HUES48 (cell line): ENCODE measurements at regions not wholly inside any gene's neighbourhood (a gene's known extent, or its start where the extent isn't known, plus 50 kb on each side); places are given as distances from the start of the nearest gene placed in this dataset.
A peak's percentile ranks its signal among the peaks of the same experiment; 100 is the strongest.
"Not testable (repeated sequence)": the region's sequence is repeated elsewhere in the genome, so short reads cannot be mapped to it uniquely, and the experiment has no call there.

ENCODE experiments used
- H3K27ac ChIP-seq: one replicate; pipeline ENCODE4 v1.7.0; 2013; ENCODE audit warnings: low read depth, low read length, inconsistent platforms
- H3K27me3 ChIP-seq: 2 replicates; pipeline ENCODE4 v1.6.1; 2013; ENCODE audit warnings: mild to moderate bottlenecking, low read length; ENCODE audit not compliant: control insufficient read depth, insufficient read depth
- H3K36me3 ChIP-seq: 2 replicates; pipeline ENCODE4 v1.6.1; 2013; ENCODE audit warnings: low read length; ENCODE audit not compliant: control insufficient read depth, insufficient read depth
- H3K4me1 ChIP-seq: 2 replicates; pipeline ENCODE4 v1.6.1; 2013; ENCODE audit warnings: mild to moderate bottlenecking, low read length; ENCODE audit not compliant: control insufficient read depth, insufficient read depth
- H3K4me3 ChIP-seq: 2 replicates; pipeline ENCODE4 v1.5.1; 2013; ENCODE audit warnings: mild to moderate bottlenecking, low read depth, low read length
- H3K9ac ChIP-seq: 2 replicates; pipeline ENCODE4 v1.6.1; 2013; ENCODE audit warnings: mild to moderate bottlenecking, low read depth, low read length, moderate library complexity
- H3K9me3 ChIP-seq: 2 replicates; pipeline ENCODE4 v1.6.1; 2013; ENCODE audit warnings: low read length; ENCODE audit not compliant: control insufficient read depth, insufficient read depth

GRCh38 chr2:39487398-39488250 lies 50.5 kb upstream of the MAP4K3 start:
- Histone ChIP-seq H3K27ac (peak overlapping the region; percentile 22), H3K4me3 (no peak overlapping the region), H3K36me3 (no peaks in the 10 kb centered on the region), H3K9me3 (no peaks in the 10 kb centered on the region), H3K4me1 (peaks cover 42% of the 10 kb centered on the region), H3K27me3 (no peaks in the 10 kb centered on the region), H3K9ac (no peak overlapping the region)

GRCh38 chr2:39488450-39488849 lies 51.4 kb upstream of the MAP4K3 start:
- Histone ChIP-seq H3K9me3 (no peaks in the 10 kb centered on the region), H3K9ac (no peak overlapping the region), H3K36me3 (no peaks in the 10 kb centered on the region), H3K27ac (no peak overlapping the region), H3K27me3 (no peaks in the 10 kb centered on the region), H3K4me3 (no peak overlapping the region), H3K4me1 (peaks cover 34% of the 10 kb centered on the region)

- Histone ChIP-seq H3K9ac (no peak overlapping the region), H3K4me3 (no peak overlapping the region), H3K27me3 (no peaks in the 10 kb centered on the region), H3K27ac (no peak overlapping the region), H3K36me3 (no peaks in the 10 kb centered on the region), H3K9me3 (no peaks in the 10 kb centered on the region), H3K4me1 (peaks cover 25% of the 10 kb centered on the region)
These were observed 53.5 kb upstream of the MAP4K3 start for GRCh38 chr2:39490586-39490985.

GRCh38 chr2:39491653-39492052 lies 54.6 kb upstream of the MAP4K3 start:
- Histone ChIP-seq H3K36me3 (no peaks in the 10 kb centered on the region), H3K4me3 (no peak overlapping the region), H3K4me1 (peaks cover 19% of the 10 kb centered on the region), H3K27ac (no peak overlapping the region), H3K27me3 (no peaks in the 10 kb centered on the region), H3K9ac (no peak overlapping the region), H3K9me3 (no peaks in the 10 kb centered on the region)

- Histone ChIP-seq H3K36me3 (no peaks in the 10 kb centered on the region), H3K9me3 (no peaks in the 10 kb centered on the region), H3K9ac (no peak overlapping the region), H3K27ac (no peak overlapping the region), H3K27me3 (no peaks in the 10 kb centered on the region), H3K4me1 (peaks cover 19% of the 10 kb centered on the region), H3K4me3 (no peak overlapping the region)
These were observed 55.1 kb upstream of the MAP4K3 start for GRCh38 chr2:39492095-39492590.

GRCh38 chr2:39492716-39493115 lies 55.6 kb upstream of the MAP4K3 start:
- Histone ChIP-seq H3K36me3 (no peaks in the 10 kb centered on the region), H3K27me3 (no peaks in the 10 kb centered on the region), H3K27ac (no peak overlapping the region), H3K4me1 (peaks cover 13% of the 10 kb centered on the region), H3K9me3 (no peaks in the 10 kb centered on the region), H3K9ac (no peak overlapping the region), H3K4me3 (no peak overlapping the region)

GRCh38 chr2:39494784-39495251 lies 57.7 kb upstream of the MAP4K3 start:
- no peak overlapping the region; the same call in 1 of the 2 replicates for H3K9ac ChIP-seq
- no peaks in the 10 kb centered on the region for H3K27me3 ChIP-seq
- no peak overlapping the region for H3K27ac ChIP-seq

DNA sequence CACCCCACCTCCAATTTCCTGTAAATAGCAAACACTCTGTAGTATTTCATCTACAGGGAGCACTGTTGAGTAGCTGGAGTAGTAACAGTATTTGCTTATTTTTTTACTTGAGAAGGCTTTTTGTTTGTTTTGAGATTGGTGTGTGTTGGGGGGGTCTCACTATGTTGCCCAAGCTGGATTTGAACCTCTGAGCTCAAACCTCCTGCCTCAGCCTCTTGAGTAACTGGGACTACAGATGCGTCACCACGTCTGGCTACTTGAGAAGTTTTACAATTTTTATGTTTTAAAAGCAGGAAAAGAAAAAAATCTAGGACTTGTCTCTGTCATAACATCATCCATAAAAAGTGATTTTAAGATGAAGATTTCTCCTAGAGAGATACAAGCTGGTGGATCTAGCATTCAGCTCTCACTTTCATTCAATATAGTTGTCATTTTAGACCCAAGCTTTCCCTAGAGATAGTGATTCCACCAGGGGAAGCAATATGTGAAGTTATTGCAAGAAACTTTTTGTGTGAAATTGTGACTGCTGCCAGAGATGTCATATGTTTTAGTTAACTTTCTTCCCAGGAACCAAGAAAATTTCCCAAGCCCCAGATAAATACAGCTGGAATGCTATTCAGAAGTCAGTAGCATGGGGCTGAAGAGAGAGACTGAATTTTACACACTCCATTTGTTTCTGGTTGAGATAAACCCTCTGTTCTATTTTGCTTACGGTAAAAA lies 60.2 kb upstream of the MAP4K3 start:
- H3K4me1 ChIP-seq, result peaks cover 21% of the 10 kb centered on the region
- H3K27me3 ChIP-seq, result no peaks in the 10 kb centered on the region
- H3K4me3 ChIP-seq, result no peak overlapping the region
- H3K36me3 ChIP-seq, result no peaks in the 10 kb centered on the region
- no peak overlapping the region for H3K9ac ChIP-seq
- H3K27ac ChIP-seq, result no peak overlapping the region
- H3K9me3 ChIP-seq, result no peaks in the 10 kb centered on the region; the same call in 1 of the 2 replicates

More at GRCh38 chr2:39494784-39495251, 57.7 kb upstream of the MAP4K3 start:
- H3K4me1 ChIP-seq, result peaks cover 21% of the 10 kb centered on the region
- H3K9me3 ChIP-seq, result no peaks in the 10 kb centered on the region
- no peaks in the 10 kb centered on the region for H3K36me3 ChIP-seq
- no peak overlapping the region for H3K4me3 ChIP-seq

DNA sequence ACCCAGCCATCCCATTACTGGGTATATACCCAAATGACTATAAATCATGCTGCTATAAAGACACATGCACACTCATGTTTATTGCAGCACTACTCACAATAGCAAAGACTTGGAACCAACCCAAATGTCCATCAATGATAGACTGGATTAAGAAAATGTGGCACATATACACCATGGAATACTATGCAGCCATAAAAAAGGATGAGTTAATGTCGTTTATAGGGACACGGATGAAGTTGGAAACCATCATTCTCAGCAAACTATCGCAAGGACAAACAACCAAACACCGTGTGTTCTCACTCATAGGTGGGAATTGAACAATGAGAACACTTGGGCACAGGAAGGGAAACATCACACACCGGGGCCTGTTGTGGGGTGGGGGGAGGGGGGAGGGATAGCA lies 61.1 kb upstream of the MAP4K3 start:
- H3K27ac ChIP-seq, H3K36me3 ChIP-seq, H3K9me3 ChIP-seq, H3K27me3 ChIP-seq, H3K9ac ChIP-seq, H3K4me3 ChIP-seq: not testable (repeated sequence)
- H3K4me1 ChIP-seq, result peaks cover 21% of the 10 kb centered on the region

DNA sequence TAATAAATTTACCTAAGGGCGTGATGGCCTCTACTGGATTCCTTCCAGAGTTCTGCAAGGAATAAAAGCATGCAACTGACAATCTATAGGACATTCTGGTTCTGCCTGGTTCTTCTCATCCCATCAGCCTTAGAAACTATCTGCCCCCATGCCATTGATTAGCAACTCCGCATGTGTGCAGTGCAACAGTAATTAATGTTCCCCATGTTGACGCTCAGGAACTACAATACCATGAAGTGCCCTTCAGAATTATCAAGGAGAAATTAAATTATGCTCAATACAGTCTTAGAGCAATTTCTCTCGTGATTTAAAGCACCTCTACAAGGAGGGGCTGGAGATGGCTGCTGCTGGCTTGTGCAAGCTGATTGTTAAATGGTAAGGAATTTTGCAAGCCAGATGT lies 61.7 kb upstream of the MAP4K3 start:
- Histone ChIP-seq H3K9ac (no peak overlapping the region), H3K9me3 (no peaks in the 10 kb centered on the region; the same call in 1 of the 2 replicates), H3K27ac (no peak overlapping the region), H3K4me1 (peaks cover 21% of the 10 kb centered on the region), H3K27me3 (no peaks in the 10 kb centered on the region), H3K36me3 (no peaks in the 10 kb centered on the region), H3K4me3 (no peak overlapping the region)

- Histone ChIP-seq H3K9ac (no peak overlapping the region), H3K4me1 (peaks cover 25% of the 10 kb centered on the region), H3K36me3 (no peaks in the 10 kb centered on the region), H3K27ac (no peak overlapping the region), H3K27me3 (no peaks in the 10 kb centered on the region), H3K9me3 (no peaks in the 10 kb centered on the region; the same call in 1 of the 2 replicates), H3K4me3 (no peak overlapping the region)
These were observed 62.3 kb upstream of the MAP4K3 start for GRCh38 chr2:39499336-39499735.
